Fibroblast of villous mesenchyme (primary cell): ENCODE measurements at regions not wholly inside any gene's neighbourhood (a gene's known extent, or its start where the extent isn't known, plus 50 kb on each side); places are given as distances from the start of the nearest gene placed in this dataset.

Experiments used
- DNase-seq: peaks from one replicate; pipeline ENCODE4 v3.0.0-alpha.2; 2010; ENCODE audit warnings: low read depth
- H3K4me3 ChIP-seq: 2 replicates; pipeline ENCODE4 v1.5.1; 2011; ENCODE audit warnings: low read depth, mild to moderate bottlenecking, low read length
- CTCF ChIP-seq: IDR thresholded peaks from 2 replicates; pipeline ENCODE4 v1.5.1; 2012; ENCODE audit warnings: low read depth, mild to moderate bottlenecking, low read length; ENCODE audit not compliant: insufficient read depth

DNA sequence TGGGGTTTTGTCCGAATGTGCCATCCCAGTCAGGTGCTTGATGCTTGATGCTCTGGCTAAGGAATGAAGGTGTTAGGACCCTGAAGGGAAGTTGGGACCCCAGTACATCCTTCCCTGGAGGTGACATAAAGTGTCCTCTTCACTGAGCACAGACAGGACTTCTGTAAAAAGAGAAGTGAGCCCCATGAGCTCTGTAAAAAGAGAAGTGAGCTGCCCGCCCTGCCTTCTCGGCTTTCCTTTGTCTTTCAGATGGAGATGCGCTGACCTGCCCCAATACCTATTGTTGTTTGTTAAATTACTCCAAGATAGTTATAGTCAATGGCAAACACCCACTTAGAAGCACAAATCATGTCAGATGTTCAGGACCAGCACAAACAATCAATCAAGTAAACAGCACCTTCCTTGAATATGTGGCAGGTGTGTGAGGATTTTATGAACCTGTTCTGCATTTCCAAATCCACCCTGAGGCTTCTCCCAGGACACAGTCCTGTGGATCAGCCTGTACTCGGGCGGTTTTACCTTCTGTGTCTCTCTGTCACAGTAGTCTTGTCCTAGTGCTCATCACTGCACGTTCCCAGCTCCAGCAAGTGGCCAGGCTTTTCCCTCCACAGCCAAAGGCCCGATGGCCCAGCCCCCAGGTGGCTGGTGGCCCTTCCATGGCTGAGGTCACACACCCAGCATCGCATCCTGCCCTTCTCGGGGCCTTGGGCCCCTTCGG, 191.4 kb downstream of the MTRR start:
- no peak overlapping the region for H3K4me3 ChIP-seq
- no peak for DNase-seq
- TF ChIP-seq CTCF, result no peak

GRCh38 chr5:8060953-8061429, 192.0 kb downstream of the MTRR start:
- DNase-seq, result no peak
- no peak overlapping the region for H3K4me3 ChIP-seq
- no peak for TF ChIP-seq CTCF

GRCh38 chr5:8062521-8062920, 193.6 kb downstream of the MTRR start:
- TF ChIP-seq CTCF, result no peak
- DNase-seq, result no peak
- no peak overlapping the region for H3K4me3 ChIP-seq

GRCh38 chr5:8068078-8068477, 199.1 kb downstream of the MTRR start:
- H3K4me3 ChIP-seq, result no peak overlapping the region
- DNase-seq, result no peak
- no peak for TF ChIP-seq CTCF

- no peak overlapping the region for H3K4me3 ChIP-seq
- DNase-seq, result no peak
- TF ChIP-seq CTCF, result no peak
Measured at GRCh38 chr5:8070138-8070537, 201.2 kb downstream of the MTRR start.

DNA sequence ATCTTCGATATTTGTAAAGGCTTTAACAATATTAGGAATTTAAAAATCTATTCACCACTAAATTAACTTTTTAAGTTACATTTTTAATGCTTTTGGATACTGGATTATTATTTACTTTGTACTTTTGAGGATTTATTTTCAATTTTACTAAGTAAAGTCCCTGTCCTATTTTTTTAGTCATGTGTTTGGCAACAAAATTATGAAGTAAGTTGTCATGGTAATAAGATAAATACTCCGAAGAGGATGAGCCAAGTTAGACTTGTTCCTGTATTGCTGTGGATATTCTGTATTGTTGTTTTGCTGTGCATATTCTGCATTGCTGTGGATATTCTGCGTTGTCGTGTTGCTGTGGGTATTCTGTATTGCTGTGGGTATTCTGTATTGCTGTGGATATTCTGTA, 210.1 kb downstream of the MTRR start:
- no peak for TF ChIP-seq CTCF

DNA sequence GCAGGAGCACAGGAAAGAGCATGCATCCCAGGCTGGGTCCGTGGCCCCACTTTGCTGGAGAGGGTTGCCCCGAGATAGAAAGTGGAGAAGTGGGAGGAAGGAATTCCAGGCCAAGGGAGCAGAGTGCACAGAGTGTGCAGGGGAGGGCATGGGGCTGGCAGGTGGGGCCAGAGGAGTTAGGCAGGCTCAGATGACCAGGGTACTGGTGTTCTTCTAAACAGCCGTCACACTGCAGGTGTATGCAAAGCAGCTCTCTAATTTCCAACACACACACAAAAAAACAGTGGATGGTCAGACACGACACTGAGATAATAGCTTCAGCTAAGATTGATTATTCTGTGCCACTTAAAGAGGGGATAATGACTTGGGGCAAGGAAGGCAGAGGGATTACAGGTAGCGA, 212.2 kb downstream of the MTRR start:
- no peak overlapping the region for H3K4me3 ChIP-seq
- no peak for TF ChIP-seq CTCF
- no peak for DNase-seq

More for the DNA sequence above, 210.1 kb downstream of the MTRR start:
- H3K4me3 ChIP-seq, result no peak overlapping the region
- DNase-seq, result no peak
